GM13977 (cell line): ENCODE measurements at regions not wholly inside any gene's neighbourhood (a gene's known extent, or its start where the extent isn't known, plus 50 kb on each side); places are given as distances from the start of the nearest gene placed in this dataset.
A peak's percentile ranks its signal among the peaks of the same experiment; 100 is the strongest.

Experiments
- DNase-seq: peaks from one replicate; pipeline ENCODE4 v3.0.0; 2012; ENCODE audit warnings: low spot score
- CTCF ChIP-seq: IDR thresholded peaks from 2 replicates; pipeline ENCODE4 v1.5.1; 2012; ENCODE audit warnings: mild to moderate bottlenecking, control low read depth; ENCODE audit not compliant: insufficient read depth; ENCODE audit errors: extremely low read depth, missing control alignments
- in situ Hi-C: fragments of 300-500 bp; cut with MboI; formaldehyde crosslinking; loops from one replicate; pipeline ENCODE4 v1.12.0; 2022; ENCODE audit warnings: low sequenced_read_pairs, low pct_unique_long_range_greater_than_20kb, mixed read lengths, inconsistent platforms; ENCODE audit not compliant: unreplicated experiment

- TF ChIP-seq CTCF, result no peak
- DNase-seq, result no peak
- in situ Hi-C loops, result no loop called here
Measured at GRCh38 chr6:37106051-37106363, 63.9 kb upstream of the PIM1 start.

GRCh38 chr6:37106554-37106953 is 63.4 kb upstream of the PIM1 start:
- no peak for DNase-seq
- in situ Hi-C loops, result no loop called here
- no peak for TF ChIP-seq CTCF

GRCh38 chr6:37106982-37107491 is 62.9 kb upstream of the PIM1 start:
- no peak for DNase-seq
- no peak for TF ChIP-seq CTCF
- in situ Hi-C loops, result no loop called here

- in situ Hi-C loops, result no loop called here
- DNase-seq, result no peak
- TF ChIP-seq CTCF, result no peak
Measured at GRCh38 chr6:37109714-37110499, 60.0 kb upstream of the PIM1 start.

GRCh38 chr6:37110500-37111461 is 59.2 kb upstream of the PIM1 start:
- in situ Hi-C loops, result no loop called here
- DNase-seq, result peak; percentile 48
- no peak for TF ChIP-seq CTCF

GRCh38 chr6:37113976-37114375 is 56.0 kb upstream of the PIM1 start:
- TF ChIP-seq CTCF, result no peak
- DNase-seq, result no peak
- in situ Hi-C loops, result no loop called here
